Lower lobe of right lung (tissue), 2 donors: ENCODE measurements at regions not wholly inside any gene's neighbourhood (a gene's known extent, or its start where the extent isn't known, plus 50 kb on each side); places are given as distances from the start of the nearest gene placed in this dataset.

Experiments used
- ATAC-seq, 2 donors: fragments of 200-7000 bp; cut with Tn5 transposase; one replicate each; pipeline ENCODE4 v1.9.1; 2020 to 2022; ENCODE audit warnings: mild to moderate bottlenecking in 2 of 2, moderate library complexity in 2 of 2
- DNase-seq: peaks from one replicate; pipeline ENCODE4 v3.0.0-alpha.2; 2020
- H3K27ac ChIP-seq: fragments of 200-600 bp; one replicate; pipeline ENCODE4 v1.8.0; 2022
- H3K27me3 ChIP-seq: fragments of 200-600 bp; one replicate; pipeline ENCODE4 v1.8.0; 2022; ENCODE audit warnings: low read depth
- H3K36me3 ChIP-seq: fragments of 200-600 bp; one replicate; pipeline ENCODE4 v1.8.0; 2022; ENCODE audit warnings: mild to moderate bottlenecking
- H3K4me1 ChIP-seq: fragments of 200-600 bp; one replicate; pipeline ENCODE4 v1.8.0; 2022
- H3K4me3 ChIP-seq: fragments of 200-600 bp; one replicate; pipeline ENCODE4 v1.8.0; 2022; ENCODE audit warnings: mild to moderate bottlenecking
- H3K9me3 ChIP-seq: fragments of 200-600 bp; one replicate; pipeline ENCODE4 v1.8.0; 2022
- CTCF ChIP-seq: fragments of 200-600 bp; IDR thresholded peaks from one replicate; pipeline ENCODE4 v1.8.0; 2022; ENCODE audit warnings: antibody characterized with exemption, mild to moderate bottlenecking
- intact Hi-C: fragments of 100-400 bp; cut with DNase I; formaldehyde crosslinking; loops from one replicate; pipeline ENCODE4 v1.11.0; 2022
- donor health status: DM: no; HTN: yes; CAD: no; lungs with severe emphysema.

GRCh38 chr4:85381968-85382367 is 93.0 kb upstream of the ARHGAP24 start:
- TF ChIP-seq CTCF = no peak
- Histone ChIP-seq H3K4me3 (no peak overlapping the region), H3K9me3 (no peaks in the 10 kb centered on the region), H3K27ac (no peak overlapping the region), H3K27me3 (no peaks in the 10 kb centered on the region), H3K36me3 (no peaks in the 10 kb centered on the region), H3K4me1 (no peaks in the 10 kb centered on the region)
- no peak for ATAC-seq
- intact Hi-C loops = no loop called here
- no peak for DNase-seq

- Histone ChIP-seq H3K36me3 (no peaks in the 10 kb centered on the region), H3K27me3 (no peaks in the 10 kb centered on the region), H3K4me3 (no peak overlapping the region), H3K9me3 (no peaks in the 10 kb centered on the region), H3K27ac (no peak overlapping the region), H3K4me1 (no peaks in the 10 kb centered on the region)
- no peak for TF ChIP-seq CTCF
- DNase-seq (no peak), ATAC-seq (no peak)
- intact Hi-C loops = no loop called here
Measured at GRCh38 chr4:85391071-85391470, 83.9 kb upstream of the ARHGAP24 start.

GRCh38 chr4:85391589-85392410 is 83.2 kb upstream of the ARHGAP24 start:
- intact Hi-C loops = no loop called here
- Histone ChIP-seq H3K27ac (no peak overlapping the region), H3K9me3 (no peaks in the 10 kb centered on the region), H3K36me3 (no peaks in the 10 kb centered on the region), H3K27me3 (no peaks in the 10 kb centered on the region), H3K4me1 (no peaks in the 10 kb centered on the region), H3K4me3 (no peak overlapping the region)
- no peak for ATAC-seq
- no peak for DNase-seq
- TF ChIP-seq CTCF = no peak

- Histone ChIP-seq H3K27ac (no peak overlapping the region), H3K4me3 (no peak overlapping the region), H3K27me3 (no peaks in the 10 kb centered on the region), H3K36me3 (no peaks in the 10 kb centered on the region), H3K9me3 (no peaks in the 10 kb centered on the region), H3K4me1 (no peaks in the 10 kb centered on the region)
- ATAC-seq = no peak
- intact Hi-C loops = no loop called here
- no peak for TF ChIP-seq CTCF
- DNase-seq = no peak
Measured at GRCh38 chr4:85393201-85393600, 81.7 kb upstream of the ARHGAP24 start.

GRCh38 chr4:85398276-85398675 is 76.7 kb upstream of the ARHGAP24 start:
- DNase-seq (no peak), ATAC-seq (no peak)
- intact Hi-C loops = no loop called here
- no peak overlapping the region for H3K27ac ChIP-seq
- H3K27me3 ChIP-seq = no peaks in the 10 kb centered on the region
- H3K4me3 ChIP-seq = no peak overlapping the region
- H3K9me3 ChIP-seq = no peaks in the 10 kb centered on the region
- no peak for TF ChIP-seq CTCF
- H3K4me1 ChIP-seq = no peaks in the 10 kb centered on the region
- no peaks in the 10 kb centered on the region for H3K36me3 ChIP-seq
